Astrocyte (in vitro differentiated cells and primary cell): ENCODE measurements at regions not wholly inside any gene's neighbourhood (a gene's known extent, or its start where the extent isn't known, plus 50 kb on each side); places are given as distances from the start of the nearest gene placed in this dataset.

ENCODE experiments used
- DNase-seq: peaks from one replicate; pipeline ENCODE4 v3.0.0-alpha.2; 2010; ENCODE audit warnings: low read depth
- FAIRE-seq: peaks from 2 replicates; lab custom pipeline; 2011; peaks lifted over from hg19 to GRCh38; lab: Jason Lieb, UNC
- H2AFZ ChIP-seq: 2 replicates; pipeline ENCODE4 v1.6.0; 2012; ENCODE audit warnings: low read depth, low read length, inconsistent platforms
- H3K27ac ChIP-seq: 2 replicates; pipeline ENCODE4 v1.5.1; 2011; ENCODE audit warnings: low read depth, low read length, inconsistent platforms
- H3K27me3 ChIP-seq: 2 replicates; pipeline ENCODE4 v1.6.0; 2011; ENCODE audit warnings: low read length, inconsistent platforms; ENCODE audit not compliant: insufficient read depth
- H3K36me3 ChIP-seq: 2 replicates; pipeline ENCODE4 v1.5.1; 2011; ENCODE audit warnings: low read length, inconsistent platforms; ENCODE audit not compliant: insufficient read depth
- H3K4me1 ChIP-seq: 2 replicates; pipeline ENCODE4 v1.5.1; 2011; ENCODE audit warnings: low read length, inconsistent platforms; ENCODE audit not compliant: insufficient read depth
- H3K4me2 ChIP-seq: 2 replicates; pipeline ENCODE4 v1.6.0; 2012; ENCODE audit warnings: low read length, inconsistent platforms
- H3K4me3 ChIP-seq: 2 replicates; pipeline ENCODE4 v1.5.1; 2011; ENCODE audit warnings: low read depth, mild to moderate bottlenecking, low read length, inconsistent platforms; ENCODE audit not compliant: insufficient read depth
- H3K79me2 ChIP-seq: 2 replicates; pipeline ENCODE4 v1.6.0; 2012; ENCODE audit warnings: mild to moderate bottlenecking, low read length, inconsistent platforms; ENCODE audit not compliant: insufficient read depth
- H3K9ac ChIP-seq: 2 replicates; pipeline ENCODE4 v1.6.0; 2012; ENCODE audit warnings: mild to moderate bottlenecking, low read length, inconsistent platforms
- H3K9me3 ChIP-seq: 2 replicates; pipeline ENCODE4 v1.5.1; 2012; ENCODE audit warnings: low read depth, mild to moderate bottlenecking, low read length, inconsistent platforms; ENCODE audit not compliant: insufficient read depth
- H4K20me1 ChIP-seq: 2 replicates; pipeline ENCODE4 v1.6.0; 2012; ENCODE audit warnings: low read length, inconsistent platforms; ENCODE audit not compliant: insufficient read depth
- H3K27ac Mint-ChIP-seq: one replicate; pipeline ENCODE4 v1.8.0; 2021; ENCODE audit warnings: mild to moderate bottlenecking, mixed read lengths; ENCODE audit not compliant: unreplicated experiment
- H3K27me3 Mint-ChIP-seq: one replicate; pipeline ENCODE4 v1.8.0; 2021; ENCODE audit warnings: low read depth, mixed read lengths; ENCODE audit not compliant: unreplicated experiment
- H3K36me3 Mint-ChIP-seq: one replicate; pipeline ENCODE4 v1.8.0; 2021; ENCODE audit warnings: low read depth, mixed read lengths; ENCODE audit not compliant: unreplicated experiment
- H3K4me1 Mint-ChIP-seq: one replicate; pipeline ENCODE4 v1.8.0; 2021; ENCODE audit warnings: low read depth, mixed read lengths; ENCODE audit not compliant: unreplicated experiment
- H3K4me3 Mint-ChIP-seq: one replicate; pipeline ENCODE4 v1.8.0; 2021; ENCODE audit warnings: mild to moderate bottlenecking, moderate library complexity, mixed read lengths; ENCODE audit not compliant: unreplicated experiment
- H3K9me3 Mint-ChIP-seq: one replicate; pipeline ENCODE4 v1.8.0; 2021; ENCODE audit warnings: mild to moderate bottlenecking, mixed read lengths; ENCODE audit not compliant: unreplicated experiment
- CTCF ChIP-seq: IDR thresholded peaks from 2 replicates; pipeline ENCODE4 v1.5.1; 2011; ENCODE audit warnings: low read depth, mild to moderate bottlenecking, inconsistent platforms, low read length, moderate library complexity; ENCODE audit not compliant: insufficient read depth
- EZH2 ChIP-seq: IDR thresholded peaks from 2 replicates; pipeline ENCODE4 v1.6.1; 2012; ENCODE audit warnings: mild to moderate bottlenecking, low read length, inconsistent platforms; ENCODE audit not compliant: insufficient read depth

GRCh38 chr5:24777392-24777791 lies 132.6 kb upstream of the CDH10 start:
- Mint-ChIP-seq H3K27me3 (no peaks in the 10 kb centered on the region), H3K4me1 (peaks cover 3% of the 10 kb centered on the region), H3K9me3 (no peaks in the 10 kb centered on the region), H3K4me3 (no peak overlapping the region), H3K36me3 (no peaks in the 10 kb centered on the region), H3K27ac (no peak overlapping the region)
- no peaks in the 10 kb centered on the region for H3K9me3 ChIP-seq
- no peak overlapping the region for H3K4me3 ChIP-seq
- H3K79me2 ChIP-seq = no peaks in the 10 kb centered on the region
- H3K4me1 ChIP-seq = no peaks in the 10 kb centered on the region
- TF ChIP-seq CTCF = no peak
- no peak for TF ChIP-seq EZH2
- DNase-seq = no peak
- H2AFZ ChIP-seq = no peak overlapping the region
- H3K4me2 ChIP-seq = no peak overlapping the region
- no peak overlapping the region for H3K9ac ChIP-seq
- FAIRE-seq = no peak
- no peaks in the 10 kb centered on the region for H3K36me3 ChIP-seq
- H3K27me3 ChIP-seq = no peaks in the 10 kb centered on the region
- H3K27ac ChIP-seq = no peak overlapping the region
- H4K20me1 ChIP-seq = no peaks in the 10 kb centered on the region

- Histone ChIP-seq H4K20me1 (no peaks in the 10 kb centered on the region), H3K27ac (peak overlapping the region; percentile 30), H2AFZ (no peak overlapping the region), H3K4me1 (no peaks in the 10 kb centered on the region), H3K27me3 (no peaks in the 10 kb centered on the region), H3K9me3 (no peaks in the 10 kb centered on the region), H3K79me2 (no peaks in the 10 kb centered on the region), H3K9ac (no peak overlapping the region), H3K36me3 (no peaks in the 10 kb centered on the region), H3K4me2 (peak overlapping the region; percentile 0), H3K4me3 (no peak overlapping the region)
- H3K36me3 Mint-ChIP-seq = no peaks in the 10 kb centered on the region
- H3K4me1 Mint-ChIP-seq = peaks cover 3% of the 10 kb centered on the region
- no peak overlapping the region for H3K4me3 Mint-ChIP-seq
- DNase-seq (peak; percentile 67), FAIRE-seq (peak; percentile 17)
- H3K27me3 Mint-ChIP-seq = no peaks in the 10 kb centered on the region
- H3K27ac Mint-ChIP-seq = peak overlapping the region; percentile 94
- H3K9me3 Mint-ChIP-seq = no peaks in the 10 kb centered on the region
- no peak for TF ChIP-seq CTCF
- no peak for TF ChIP-seq EZH2
These were observed 128.5 kb upstream of the CDH10 start for GRCh38 chr5:24773261-24773660.

GRCh38 chr5:24767086-24767485 lies 122.3 kb upstream of the CDH10 start:
- Histone ChIP-seq H3K4me3 (no peak overlapping the region), H3K9me3 (no peaks in the 10 kb centered on the region), H3K9ac (no peak overlapping the region), H2AFZ (no peak overlapping the region), H4K20me1 (no peaks in the 10 kb centered on the region), H3K36me3 (no peaks in the 10 kb centered on the region), H3K79me2 (no peaks in the 10 kb centered on the region), H3K27ac (no peak overlapping the region), H3K4me2 (no peak overlapping the region), H3K4me1 (no peaks in the 10 kb centered on the region), H3K27me3 (no peaks in the 10 kb centered on the region)
- no peak overlapping the region for H3K4me3 Mint-ChIP-seq
- peaks cover under 1% of the 10 kb centered on the region for H3K36me3 Mint-ChIP-seq
- peaks cover 1% of the 10 kb centered on the region for H3K9me3 Mint-ChIP-seq
- no peak overlapping the region for H3K27ac Mint-ChIP-seq
- no peaks in the 10 kb centered on the region for H3K27me3 Mint-ChIP-seq
- DNase-seq (no peak), FAIRE-seq (no peak)
- no peaks in the 10 kb centered on the region for H3K4me1 Mint-ChIP-seq
- TF ChIP-seq CTCF = no peak
- no peak for TF ChIP-seq EZH2
